ENCODE measurements at regions not wholly inside any gene's neighbourhood (a gene's known extent, or its start where the extent isn't known, plus 50 kb on each side); places are given as distances from the start of the nearest gene placed in this dataset.

- H3K27ac ChIP-seq, result no peak overlapping the region
- TF ChIP-seq, protein P1, sequence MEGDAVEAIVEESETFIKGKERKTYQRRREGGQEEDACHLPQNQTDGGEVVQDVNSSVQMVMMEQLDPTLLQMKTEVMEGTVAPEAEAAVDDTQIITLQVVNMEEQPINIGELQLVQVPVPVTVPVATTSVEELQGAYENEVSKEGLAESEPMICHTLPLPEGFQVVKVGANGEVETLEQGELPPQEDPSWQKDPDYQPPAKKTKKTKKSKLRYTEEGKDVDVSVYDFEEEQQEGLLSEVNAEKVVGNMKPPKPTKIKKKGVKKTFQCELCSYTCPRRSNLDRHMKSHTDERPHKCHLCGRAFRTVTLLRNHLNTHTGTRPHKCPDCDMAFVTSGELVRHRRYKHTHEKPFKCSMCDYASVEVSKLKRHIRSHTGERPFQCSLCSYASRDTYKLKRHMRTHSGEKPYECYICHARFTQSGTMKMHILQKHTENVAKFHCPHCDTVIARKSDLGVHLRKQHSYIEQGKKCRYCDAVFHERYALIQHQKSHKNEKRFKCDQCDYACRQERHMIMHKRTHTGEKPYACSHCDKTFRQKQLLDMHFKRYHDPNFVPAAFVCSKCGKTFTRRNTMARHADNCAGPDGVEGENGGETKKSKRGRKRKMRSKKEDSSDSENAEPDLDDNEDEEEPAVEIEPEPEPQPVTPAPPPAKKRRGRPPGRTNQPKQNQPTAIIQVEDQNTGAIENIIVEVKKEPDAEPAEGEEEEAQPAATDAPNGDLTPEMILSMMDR (conservative IDR thresholded peaks at IDR 0.05), result no peak
Observed at GRCh38 chr6:159434410-159434809, 258.6 kb downstream of the SOD2 start.

GRCh38 chr6:159433550-159433949 lies 259.5 kb downstream of the SOD2 start:
- TF ChIP-seq, protein P1 (conservative IDR thresholded peaks at IDR 0.05), result no peak
- no peak overlapping the region for H3K27ac ChIP-seq

DNA sequence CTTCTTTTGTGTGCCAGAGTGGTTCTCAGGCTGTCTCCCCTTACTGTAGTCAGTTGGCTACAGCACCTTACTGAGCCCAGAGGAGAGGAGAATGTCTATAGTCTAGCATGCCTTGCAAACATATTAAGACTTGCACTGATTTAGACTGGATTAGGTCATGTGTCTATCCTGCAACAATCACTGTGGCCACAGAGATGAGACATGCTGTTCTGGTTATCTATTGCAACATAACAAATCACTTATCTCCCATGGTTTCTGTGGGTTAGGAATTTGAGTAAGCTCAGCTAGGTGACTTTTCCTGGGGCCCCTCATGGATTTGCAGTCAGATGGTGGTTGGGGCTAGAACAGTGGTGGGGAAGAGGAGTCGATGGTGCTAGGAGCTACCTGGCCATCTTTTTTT lies 261.3 kb downstream of the SOD2 start:
- H3K27ac ChIP-seq, result no peak overlapping the region
- TF ChIP-seq, protein P1 (conservative IDR thresholded peaks at IDR 0.05), result no peak

- no peak overlapping the region for H3K27ac ChIP-seq
- TF ChIP-seq, protein P1 (conservative IDR thresholded peaks at IDR 0.05), result no peak
Observed at GRCh38 chr6:159430323-159430722, 261.1 kb downstream of the FNDC1 start.

DNA sequence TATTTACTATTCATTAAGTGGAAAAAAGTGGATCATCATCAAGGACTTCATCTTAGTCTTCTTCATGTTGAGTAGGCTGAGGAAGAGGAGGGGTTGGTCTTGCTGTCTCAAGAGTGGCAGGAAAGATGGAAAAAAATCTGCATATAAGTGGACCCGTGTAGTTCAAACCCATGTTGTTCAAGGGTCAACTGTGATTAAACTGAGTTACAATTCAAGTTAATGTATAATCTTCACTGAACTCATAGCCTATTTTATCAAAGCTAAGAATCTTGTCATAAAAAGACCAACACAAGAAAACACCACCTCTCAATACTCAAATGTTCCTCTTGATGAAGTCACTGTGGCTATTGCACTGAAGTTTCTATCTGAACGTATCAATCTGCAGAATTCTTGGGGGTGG lies 260.2 kb downstream of the FNDC1 start:
- no peak overlapping the region for H3K27ac ChIP-seq
- TF ChIP-seq, protein P1 (conservative IDR thresholded peaks at IDR 0.05), result no peak

- no peak overlapping the region for H3K27ac ChIP-seq
Observed at GRCh38 chr6:159427771-159428170, 258.6 kb downstream of the FNDC1 start.

DNA sequence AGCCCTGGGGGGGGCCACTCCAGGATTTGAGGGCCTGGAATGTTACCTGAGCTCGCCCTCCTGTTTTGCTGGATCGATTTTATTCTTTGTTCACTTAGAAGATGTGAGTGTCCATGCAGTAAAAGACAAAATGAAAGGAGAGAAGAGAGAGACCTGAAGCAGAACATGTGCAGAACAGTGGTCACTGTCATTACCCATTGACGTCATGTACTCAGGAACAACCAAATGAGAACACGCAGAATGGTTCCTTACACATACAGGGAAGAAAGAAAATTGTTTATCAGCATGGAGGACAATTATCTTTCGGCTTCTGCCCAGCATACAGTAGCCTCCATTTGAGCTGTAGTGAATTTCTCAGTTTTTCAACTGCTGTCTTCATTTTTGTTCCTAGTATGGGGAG lies 258.1 kb downstream of the FNDC1 start:
- H3K27ac ChIP-seq, result no peak overlapping the region
- TF ChIP-seq, protein P1 (conservative IDR thresholded peaks at IDR 0.05), result no peak

More at GRCh38 chr6:159427771-159428170, 258.6 kb downstream of the FNDC1 start:
- TF ChIP-seq, protein P1 (conservative IDR thresholded peaks at IDR 0.05), result no peak

DNA sequence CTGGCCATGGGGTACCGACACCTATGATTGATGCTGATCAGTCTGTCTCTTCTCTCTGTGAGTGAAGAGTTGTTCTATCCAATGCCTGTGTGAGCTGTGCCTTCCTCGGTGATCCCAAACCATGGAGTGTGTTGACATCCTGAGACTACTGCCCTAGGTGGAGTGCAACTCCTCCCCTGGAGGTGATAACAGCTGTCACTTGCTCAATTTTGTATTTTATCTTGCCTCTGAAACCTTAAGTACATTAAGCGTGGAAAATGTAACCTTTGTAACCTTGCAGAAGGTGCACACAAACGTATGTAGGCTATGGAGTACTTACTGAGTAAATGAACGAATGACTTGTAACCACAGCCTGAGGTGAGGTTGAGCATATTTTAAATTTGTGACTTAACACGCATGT lies 256.2 kb downstream of the FNDC1 start:
- TF ChIP-seq, protein P1 (conservative IDR thresholded peaks at IDR 0.05), result no peak
- H3K27ac ChIP-seq, result no peak overlapping the region
